RWPE2 (cell line): ENCODE measurements at regions not wholly inside any gene's neighbourhood (a gene's known extent, or its start where the extent isn't known, plus 50 kb on each side); places are given as distances from the start of the nearest gene placed in this dataset.

ENCODE experiments used
- ATAC-seq: fragments of 200-7000 bp; cut with Tn5 transposase; 3 replicates; pipeline ENCODE4 v1.9.1; 2021; ENCODE audit warnings: low read depth
- DNase-seq: peaks from one replicate; pipeline ENCODE4 v3.0.0-alpha.2; 2020; ENCODE audit warnings: low spot score
- H3K27ac ChIP-seq: fragments of 450-650 bp; 2 replicates; pipeline ENCODE4 v1.5.1; 2017; ENCODE audit warnings: mild to moderate bottlenecking; ENCODE audit not compliant: poor library complexity, severe bottlenecking
- H3K27me3 ChIP-seq: fragments of 250-450 bp; sonication (Bioruptor Pico); 2 replicates; pipeline ENCODE4 v1.5.1; 2021; ENCODE audit warnings: mild to moderate bottlenecking, moderate library complexity; ENCODE audit not compliant: insufficient read depth, poor library complexity, severe bottlenecking
- H3K36me3 ChIP-seq: fragments of 250-450 bp; sonication (Bioruptor Pico); 2 replicates; pipeline ENCODE4 v1.5.1; 2020; ENCODE audit warnings: low read depth, mild to moderate bottlenecking, moderate library complexity
- H3K4me1 ChIP-seq: fragments of 250-450 bp; sonication (Bioruptor Pico); 2 replicates; pipeline ENCODE4 v1.5.1; 2021; ENCODE audit warnings: mild to moderate bottlenecking, moderate library complexity; ENCODE audit not compliant: insufficient read depth, poor library complexity, severe bottlenecking
- H3K4me3 ChIP-seq: fragments of 250-450 bp; sonication (Bioruptor Pico); 2 replicates; pipeline ENCODE4 v1.5.1; 2021; ENCODE audit warnings: mild to moderate bottlenecking, moderate library complexity; ENCODE audit not compliant: severe bottlenecking
- H3K9me3 ChIP-seq: fragments of 250-450 bp; sonication (Bioruptor Pico); 2 replicates; pipeline ENCODE4 v1.5.1; 2021; ENCODE audit warnings: mild to moderate bottlenecking, moderate library complexity; ENCODE audit not compliant: severe bottlenecking
- TF ChIP-seq, protein P1 (sequence below): fragments of 450-650 bp; IDR thresholded peaks from one replicate; pipeline ENCODE4 v1.5.1; 2017; ENCODE audit warnings: mild to moderate bottlenecking, moderate library complexity; ENCODE audit not compliant: poor library complexity, severe bottlenecking

- no peaks in the 10 kb centered on the region for H3K4me1 ChIP-seq
- no peak overlapping the region for H3K27ac ChIP-seq
- H3K36me3 ChIP-seq = no peaks in the 10 kb centered on the region
- no peak for ATAC-seq
- H3K4me3 ChIP-seq = no peak overlapping the region
- no peaks in the 10 kb centered on the region for H3K27me3 ChIP-seq
- TF ChIP-seq, protein P1, sequence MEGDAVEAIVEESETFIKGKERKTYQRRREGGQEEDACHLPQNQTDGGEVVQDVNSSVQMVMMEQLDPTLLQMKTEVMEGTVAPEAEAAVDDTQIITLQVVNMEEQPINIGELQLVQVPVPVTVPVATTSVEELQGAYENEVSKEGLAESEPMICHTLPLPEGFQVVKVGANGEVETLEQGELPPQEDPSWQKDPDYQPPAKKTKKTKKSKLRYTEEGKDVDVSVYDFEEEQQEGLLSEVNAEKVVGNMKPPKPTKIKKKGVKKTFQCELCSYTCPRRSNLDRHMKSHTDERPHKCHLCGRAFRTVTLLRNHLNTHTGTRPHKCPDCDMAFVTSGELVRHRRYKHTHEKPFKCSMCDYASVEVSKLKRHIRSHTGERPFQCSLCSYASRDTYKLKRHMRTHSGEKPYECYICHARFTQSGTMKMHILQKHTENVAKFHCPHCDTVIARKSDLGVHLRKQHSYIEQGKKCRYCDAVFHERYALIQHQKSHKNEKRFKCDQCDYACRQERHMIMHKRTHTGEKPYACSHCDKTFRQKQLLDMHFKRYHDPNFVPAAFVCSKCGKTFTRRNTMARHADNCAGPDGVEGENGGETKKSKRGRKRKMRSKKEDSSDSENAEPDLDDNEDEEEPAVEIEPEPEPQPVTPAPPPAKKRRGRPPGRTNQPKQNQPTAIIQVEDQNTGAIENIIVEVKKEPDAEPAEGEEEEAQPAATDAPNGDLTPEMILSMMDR = no peak
- no peaks in the 10 kb centered on the region for H3K9me3 ChIP-seq
- DNase-seq = no peak
These were observed 331.8 kb downstream of the CYP26B1 start for GRCh38 chr2:71815701-71816474.

- no peaks in the 10 kb centered on the region for H3K36me3 ChIP-seq
- no peak overlapping the region for H3K4me3 ChIP-seq
- no peak overlapping the region for H3K27ac ChIP-seq
- TF ChIP-seq, protein P1 = no peak
- no peaks in the 10 kb centered on the region for H3K27me3 ChIP-seq
- no peaks in the 10 kb centered on the region for H3K9me3 ChIP-seq
- no peaks in the 10 kb centered on the region for H3K4me1 ChIP-seq
- ATAC-seq = no peak
- DNase-seq = no peak
These were observed 332.8 kb downstream of the CYP26B1 start for GRCh38 chr2:71814885-71815284.

- no peaks in the 10 kb centered on the region for H3K36me3 ChIP-seq
- H3K4me3 ChIP-seq = no peak overlapping the region
- H3K27ac ChIP-seq = no peak overlapping the region
- DNase-seq (no peak), ATAC-seq (no peak)
- H3K27me3 ChIP-seq = no peaks in the 10 kb centered on the region
- TF ChIP-seq, protein P1 = no peak
- no peaks in the 10 kb centered on the region for H3K9me3 ChIP-seq
- H3K4me1 ChIP-seq = no peaks in the 10 kb centered on the region
These were observed 333.7 kb downstream of the CYP26B1 start for GRCh38 chr2:71813807-71814470.

DNA sequence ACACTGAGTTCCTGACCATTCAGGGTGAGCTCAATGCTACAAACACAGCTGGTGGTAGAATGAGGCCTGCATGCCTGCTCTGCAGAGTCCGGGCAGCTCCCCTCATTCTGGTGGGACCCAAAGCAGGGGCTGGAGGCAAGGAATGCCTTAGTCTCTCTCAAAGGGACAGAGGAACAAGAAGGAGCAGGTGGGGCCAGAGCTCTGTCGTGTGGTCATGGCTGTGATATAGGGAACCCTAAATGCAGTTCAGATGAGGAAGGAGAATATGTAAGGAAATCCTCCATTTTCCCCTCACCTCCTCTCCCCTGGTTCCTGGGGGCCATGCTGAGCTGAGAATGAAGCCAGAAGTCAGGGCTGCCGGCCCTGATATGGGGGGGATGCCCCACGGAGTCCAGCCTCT lies 334.3 kb downstream of the CYP26B1 start:
- no peak for ATAC-seq
- no peaks in the 10 kb centered on the region for H3K36me3 ChIP-seq
- no peaks in the 10 kb centered on the region for H3K9me3 ChIP-seq
- no peaks in the 10 kb centered on the region for H3K4me1 ChIP-seq
- TF ChIP-seq, protein P1 = no peak
- no peaks in the 10 kb centered on the region for H3K27me3 ChIP-seq
- H3K4me3 ChIP-seq = no peak overlapping the region
- no peak for DNase-seq
- H3K27ac ChIP-seq = no peak overlapping the region

DNA sequence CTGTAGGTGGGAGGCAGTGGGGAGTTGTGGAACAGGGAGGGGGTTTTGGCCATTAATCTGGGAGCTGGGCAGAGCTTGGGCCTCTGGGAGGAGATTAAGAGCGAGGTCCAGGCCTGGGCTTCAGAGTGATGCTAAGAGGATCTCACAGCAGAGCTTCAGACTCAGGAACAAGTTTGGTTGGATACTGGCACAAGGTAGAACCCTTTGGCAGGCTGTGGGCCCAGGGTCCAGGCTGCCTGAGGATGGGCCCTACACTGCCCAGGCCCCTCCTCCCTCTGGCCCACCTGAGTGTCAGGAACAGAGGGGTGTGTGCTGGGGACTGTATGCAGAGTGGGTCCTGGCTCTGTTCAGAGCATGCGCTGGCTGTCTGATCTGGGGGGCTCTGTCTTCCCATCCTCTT lies 334.9 kb downstream of the CYP26B1 start:
- TF ChIP-seq, protein P1 = no peak
- Histone ChIP-seq H3K36me3 (no peaks in the 10 kb centered on the region), H3K4me3 (no peak overlapping the region), H3K4me1 (no peaks in the 10 kb centered on the region), H3K27ac (no peak overlapping the region), H3K9me3 (no peaks in the 10 kb centered on the region), H3K27me3 (no peaks in the 10 kb centered on the region)
- no peak for ATAC-seq
- no peak for DNase-seq
